GM12875 (cell line): ENCODE measurements at regions not wholly inside any gene's neighbourhood (a gene's known extent, or its start where the extent isn't known, plus 50 kb on each side); places are given as distances from the start of the nearest gene placed in this dataset.

Experiments
- H3K4me3 ChIP-seq: one replicate; pipeline ENCODE4 v1.5.1; 2011; ENCODE audit warnings: low read depth, low read length, control low read depth
- CTCF ChIP-seq: IDR thresholded peaks from 2 replicates; pipeline ENCODE4 v1.5.1; 2011; ENCODE audit warnings: low read depth, mild to moderate bottlenecking, control low read depth, inconsistent platforms, low read length, moderate library complexity, borderline replicate concordance; ENCODE audit not compliant: insufficient read depth

- no peak for TF ChIP-seq CTCF
- H3K4me3 ChIP-seq: no peak overlapping the region
These were observed 1857.4 kb downstream of the NCAM2 start for GRCh38 chr21:22855581-22855980.

- TF ChIP-seq CTCF: no peak
These were observed 1873.5 kb downstream of the NCAM2 start for GRCh38 chr21:22871692-22872091.

GRCh38 chr21:22880573-22880972 is 1882.4 kb downstream of the NCAM2 start:
- H3K4me3 ChIP-seq: no peak overlapping the region
- no peak for TF ChIP-seq CTCF

More at GRCh38 chr21:22871692-22872091, 1873.5 kb downstream of the NCAM2 start:
- no peak overlapping the region for H3K4me3 ChIP-seq

GRCh38 chr21:22881131-22881530 is 1882.9 kb downstream of the NCAM2 start:
- TF ChIP-seq CTCF: no peak
- no peak overlapping the region for H3K4me3 ChIP-seq

- H3K4me3 ChIP-seq: no peak overlapping the region
- TF ChIP-seq CTCF: no peak
These were observed 1886.9 kb downstream of the NCAM2 start for GRCh38 chr21:22885079-22885478.

- no peak overlapping the region for H3K4me3 ChIP-seq
- no peak for TF ChIP-seq CTCF
These were observed 1887.4 kb downstream of the NCAM2 start for GRCh38 chr21:22885614-22886013.

GRCh38 chr21:22889445-22889844 is 1891.2 kb downstream of the NCAM2 start:
- no peak overlapping the region for H3K4me3 ChIP-seq
- no peak for TF ChIP-seq CTCF
